ENCODE measurements at regions not wholly inside any gene's neighbourhood (a gene's known extent, or its start where the extent isn't known, plus 50 kb on each side); places are given as distances from the start of the nearest gene placed in this dataset.

- H3K4me3 ChIP-seq (ENCODE audit: low read depth, low read length), result no peak overlapping the region
- no peak for TF ChIP-seq CTCF (IDR thresholded peaks at IDR 0.05; ENCODE audit: low read depth, low read length)
Measured at GRCh38 chr20:50418890-50419642, 91.1 kb upstream of the PTPN1 start.

DNA sequence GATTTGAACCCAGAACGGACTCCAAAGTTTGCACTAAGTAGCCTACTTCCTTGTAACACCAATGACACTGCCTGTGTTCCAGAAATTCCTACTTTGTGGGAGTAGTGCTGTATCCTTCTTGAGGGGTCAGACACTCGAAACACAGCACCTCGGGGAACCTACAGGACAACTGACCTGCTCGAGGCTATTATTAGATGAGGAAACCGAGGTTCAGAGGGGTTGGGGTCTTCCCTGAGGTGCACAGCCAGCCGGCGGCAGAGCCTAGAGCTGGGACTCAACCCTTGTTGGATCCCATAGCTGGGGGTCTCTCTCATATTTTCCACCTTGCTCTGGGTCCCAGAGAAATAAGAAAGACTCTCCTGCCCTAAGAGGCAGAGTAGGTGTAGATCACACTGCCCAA lies 89.8 kb upstream of the PTPN1 start:
- no peak overlapping the region for H3K4me3 ChIP-seq (ENCODE audit: low read depth, low read length)
- no peak for TF ChIP-seq CTCF (IDR thresholded peaks at IDR 0.05; ENCODE audit: low read depth, low read length)

- no peak overlapping the region for H3K4me3 ChIP-seq (ENCODE audit: low read depth, low read length)
- TF ChIP-seq CTCF (IDR thresholded peaks at IDR 0.05; ENCODE audit: low read depth, low read length), result no peak
Measured at GRCh38 chr20:50421356-50422340, 88.5 kb upstream of the PTPN1 start.

DNA sequence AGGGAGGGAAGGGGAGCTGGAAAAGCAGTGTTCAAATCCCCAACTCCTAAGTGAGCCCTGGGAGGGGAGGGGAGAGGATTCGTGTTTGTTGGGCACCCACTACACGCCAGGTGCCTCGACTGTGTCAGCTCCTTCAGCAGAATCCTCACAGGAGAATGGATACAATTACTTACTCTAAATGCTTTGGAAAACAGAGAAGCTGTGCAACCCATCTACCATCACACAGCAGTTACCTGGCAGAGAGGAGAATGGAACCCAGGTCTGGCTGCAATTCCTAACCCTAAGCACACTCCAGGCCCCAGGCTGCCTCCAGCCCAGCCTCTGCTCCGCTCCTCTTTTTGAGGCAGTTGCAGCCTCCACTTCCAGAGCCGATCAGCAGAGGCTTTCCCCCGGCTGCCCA lies 86.4 kb upstream of the PTPN1 start:
- H3K4me3 ChIP-seq (ENCODE audit: low read depth, low read length), result no peak overlapping the region
- TF ChIP-seq CTCF (IDR thresholded peaks at IDR 0.05; ENCODE audit: low read depth, low read length), result no peak

DNA sequence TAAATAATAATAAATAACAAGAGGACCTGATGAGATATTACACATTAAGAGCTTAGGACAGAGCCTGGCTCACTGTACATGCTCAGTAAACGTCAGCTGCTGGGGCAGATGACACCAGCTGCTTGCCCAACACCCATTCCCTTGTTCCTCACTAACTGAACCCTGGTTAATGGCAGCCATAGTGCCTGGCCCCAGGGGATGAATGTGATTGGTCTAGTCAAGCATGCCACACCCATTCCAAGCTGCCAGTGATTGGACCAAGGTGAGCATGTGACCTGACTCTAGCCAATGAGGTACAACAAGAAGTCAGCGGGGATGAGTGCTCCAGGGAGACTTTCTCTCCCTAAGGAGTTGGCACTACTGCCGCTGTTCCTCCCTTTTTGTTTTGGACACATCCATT lies 85.1 kb upstream of the PTPN1 start:
- TF ChIP-seq CTCF (IDR thresholded peaks at IDR 0.05; ENCODE audit: low read depth, low read length), result no peak
- no peak overlapping the region for H3K4me3 ChIP-seq (ENCODE audit: low read depth, low read length)

- no peak for TF ChIP-seq CTCF (IDR thresholded peaks at IDR 0.05; ENCODE audit: low read depth, low read length)
- H3K4me3 ChIP-seq (ENCODE audit: low read depth, low read length), result no peak overlapping the region
Measured at GRCh38 chr20:50426866-50427718, 83.1 kb upstream of the PTPN1 start.

Data from WI38 (cell line).